Calu3 (cell line): ENCODE measurements at regions not wholly inside any gene's neighbourhood (a gene's known extent, or its start where the extent isn't known, plus 50 kb on each side); places are given as distances from the start of the nearest gene placed in this dataset.

ENCODE experiments used
- BruUV-seq: library from RNA; stranded (reverse); fragments of 400-500 nt; replicated peaks from 2 replicates; lab custom pipeline; 2021; lab: Mats Ljungman, UMichigan
- CTCF ChIA-PET: fragments of 300-600 bp; sonication (Branson Sonifier 250); formaldehyde crosslinking; loops from one replicate; lab custom pipeline; 2022; ENCODE audit warnings: antibody characterized with exemption; lab: Charles Lee
- DNase-seq: peaks from one replicate; pipeline ENCODE4 v3.0.0; 2022
- H3K27ac Mint-ChIP-seq: one replicate; pipeline ENCODE4 v1.8.0; 2022; ENCODE audit warnings: mixed read lengths; ENCODE audit not compliant: unreplicated experiment
- H3K27me3 Mint-ChIP-seq: one replicate; pipeline ENCODE4 v1.8.0; 2022; ENCODE audit warnings: mixed read lengths; ENCODE audit not compliant: unreplicated experiment
- H3K36me3 Mint-ChIP-seq: one replicate; pipeline ENCODE4 v1.8.0; 2022; ENCODE audit warnings: mild to moderate bottlenecking, moderate library complexity, mixed read lengths; ENCODE audit not compliant: insufficient read depth, unreplicated experiment
- H3K4me1 Mint-ChIP-seq: one replicate; pipeline ENCODE4 v1.8.0; 2022; ENCODE audit warnings: mild to moderate bottlenecking, low read depth, mixed read lengths; ENCODE audit not compliant: unreplicated experiment
- H3K4me3 Mint-ChIP-seq: one replicate; pipeline ENCODE4 v1.8.0; 2022; ENCODE audit warnings: mild to moderate bottlenecking, low read depth, moderate library complexity, mixed read lengths; ENCODE audit not compliant: unreplicated experiment
- H3K9me3 Mint-ChIP-seq: one replicate; pipeline ENCODE4 v1.8.0; 2022; ENCODE audit warnings: low read depth, mixed read lengths; ENCODE audit not compliant: unreplicated experiment
- CTCF ChIP-seq: fragments of 200-600 bp; IDR thresholded peaks from one replicate; pipeline ENCODE4 v1.8.0; 2022; ENCODE audit warnings: antibody characterized with exemption; ENCODE audit not compliant: unreplicated experiment
- intact Hi-C: fragments of 100-400 bp; cut with micrococcal nuclease; formaldehyde crosslinking; loops from one replicate; pipeline ENCODE4 v1.10.0; 2022; ENCODE audit not compliant: unreplicated experiment

- H3K27ac Mint-ChIP-seq: no peak overlapping the region
- CTCF ChIA-PET: no interaction called here
These were observed 105.3 kb downstream of the GLI2 start for GRCh38 chr2:120840795-120841487.

GRCh38 chr2:120842456-120843439 lies 107.1 kb downstream of the GLI2 start:
- no peak overlapping the region for H3K4me3 Mint-ChIP-seq
- CTCF ChIA-PET: interaction anchor here (0.5 kb wide), 1 partner anchor 14 kb away, joined by 4 read pairs; no protein-coding TSS in a partner anchor
- H3K9me3 Mint-ChIP-seq: no peaks in the 10 kb centered on the region
- no peaks in the 10 kb centered on the region for H3K4me1 Mint-ChIP-seq
- no TSS peak for BruUV-seq
- no peak for DNase-seq
- no peaks in the 10 kb centered on the region for H3K27me3 Mint-ChIP-seq
- intact Hi-C loops: no loop called here
- H3K27ac Mint-ChIP-seq: no peak overlapping the region
- H3K36me3 Mint-ChIP-seq: no peaks in the 10 kb centered on the region
- TF ChIP-seq CTCF: no peak

More at GRCh38 chr2:120840795-120841487, 105.3 kb downstream of the GLI2 start:
- no peaks in the 10 kb centered on the region for H3K4me1 Mint-ChIP-seq
- DNase-seq: no peak
- TF ChIP-seq CTCF: no peak
- no peaks in the 10 kb centered on the region for H3K36me3 Mint-ChIP-seq
- H3K4me3 Mint-ChIP-seq: no peak overlapping the region
- no peaks in the 10 kb centered on the region for H3K27me3 Mint-ChIP-seq
- no TSS peak for BruUV-seq
- intact Hi-C loops: no loop called here
- H3K9me3 Mint-ChIP-seq: no peaks in the 10 kb centered on the region

DNA sequence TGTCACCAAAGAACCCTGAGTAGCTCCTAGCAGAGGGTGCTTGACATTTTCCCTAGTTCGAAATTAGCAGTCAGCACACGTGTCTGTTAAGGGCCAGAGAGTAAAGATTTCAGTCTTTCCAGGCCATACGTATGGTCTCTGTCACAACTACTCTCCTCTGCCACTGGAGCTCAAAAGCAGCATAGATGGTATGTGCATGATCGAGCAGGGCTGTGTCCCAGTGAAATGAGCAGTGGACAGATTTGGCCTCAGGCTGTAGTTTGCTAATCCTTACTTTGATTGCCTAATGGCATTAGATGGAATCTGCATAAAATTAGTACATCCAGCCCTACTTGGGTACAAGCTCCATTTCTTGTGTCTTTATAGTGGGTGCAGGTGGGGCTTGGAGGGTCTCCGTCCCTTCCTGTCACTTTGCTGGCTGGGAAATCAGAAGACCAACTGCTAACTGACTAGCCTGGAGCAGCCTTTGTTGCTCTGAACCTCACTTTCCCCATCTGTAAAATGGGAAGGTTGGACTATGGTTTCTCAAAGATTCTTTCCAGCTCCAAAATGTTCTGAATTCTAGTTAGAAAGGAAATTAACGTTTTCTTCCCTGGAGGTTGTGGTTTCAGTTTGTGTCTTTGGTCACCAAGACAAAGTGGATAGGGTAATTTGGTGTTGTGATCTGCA lies 108.5 kb downstream of the GLI2 start:
- no peak for TF ChIP-seq CTCF
- Mint-ChIP-seq H3K4me1 (no peaks in the 10 kb centered on the region), H3K27ac (no peak overlapping the region), H3K4me3 (no peak overlapping the region), H3K36me3 (no peaks in the 10 kb centered on the region), H3K9me3 (peaks cover 2% of the 10 kb centered on the region), H3K27me3 (no peaks in the 10 kb centered on the region)
- CTCF ChIA-PET: no interaction called here
- intact Hi-C loops: no loop called here
- BruUV-seq: no TSS peak
- no peak for DNase-seq

DNA sequence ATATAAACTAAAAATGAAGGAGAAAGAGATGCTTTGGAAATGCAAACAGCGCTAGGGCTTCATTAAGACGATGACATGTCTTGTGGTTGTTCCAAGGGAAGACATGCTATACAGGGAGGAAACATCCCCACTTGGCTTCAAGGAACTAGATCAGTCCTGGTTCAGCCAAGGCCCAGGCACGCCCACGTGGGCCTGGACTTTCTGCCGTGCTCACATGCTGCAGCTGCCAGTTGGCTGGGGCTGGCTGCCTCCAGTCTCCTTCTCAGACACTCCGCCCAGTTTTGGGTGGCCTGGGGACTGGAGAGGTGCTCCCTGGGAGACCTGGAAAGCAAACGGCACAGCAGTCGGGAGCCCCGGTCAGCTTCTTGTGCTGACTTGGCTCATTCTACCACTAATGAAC lies 109.6 kb downstream of the GLI2 start:
- Mint-ChIP-seq H3K27ac (no peak overlapping the region), H3K4me1 (no peaks in the 10 kb centered on the region), H3K27me3 (no peaks in the 10 kb centered on the region), H3K9me3 (peaks cover 2% of the 10 kb centered on the region), H3K4me3 (no peak overlapping the region), H3K36me3 (no peaks in the 10 kb centered on the region)
- no peak for DNase-seq
- no peak for TF ChIP-seq CTCF
- CTCF ChIA-PET: no interaction called here
- intact Hi-C loops: no loop called here
- BruUV-seq: no TSS peak
